GM20000 (cell line): ENCODE measurements at regions not wholly inside any gene's neighbourhood (a gene's known extent, or its start where the extent isn't known, plus 50 kb on each side); places are given as distances from the start of the nearest gene placed in this dataset.

ENCODE experiments used
- DNase-seq: peaks from one replicate; pipeline ENCODE4 v3.0.0; 2012; ENCODE audit warnings: low spot score
- CTCF ChIP-seq: IDR thresholded peaks from 2 replicates; pipeline ENCODE4 v1.5.1; 2012; ENCODE audit warnings: mild to moderate bottlenecking, control low read depth; ENCODE audit errors: extremely low read depth, missing control alignments

DNA sequence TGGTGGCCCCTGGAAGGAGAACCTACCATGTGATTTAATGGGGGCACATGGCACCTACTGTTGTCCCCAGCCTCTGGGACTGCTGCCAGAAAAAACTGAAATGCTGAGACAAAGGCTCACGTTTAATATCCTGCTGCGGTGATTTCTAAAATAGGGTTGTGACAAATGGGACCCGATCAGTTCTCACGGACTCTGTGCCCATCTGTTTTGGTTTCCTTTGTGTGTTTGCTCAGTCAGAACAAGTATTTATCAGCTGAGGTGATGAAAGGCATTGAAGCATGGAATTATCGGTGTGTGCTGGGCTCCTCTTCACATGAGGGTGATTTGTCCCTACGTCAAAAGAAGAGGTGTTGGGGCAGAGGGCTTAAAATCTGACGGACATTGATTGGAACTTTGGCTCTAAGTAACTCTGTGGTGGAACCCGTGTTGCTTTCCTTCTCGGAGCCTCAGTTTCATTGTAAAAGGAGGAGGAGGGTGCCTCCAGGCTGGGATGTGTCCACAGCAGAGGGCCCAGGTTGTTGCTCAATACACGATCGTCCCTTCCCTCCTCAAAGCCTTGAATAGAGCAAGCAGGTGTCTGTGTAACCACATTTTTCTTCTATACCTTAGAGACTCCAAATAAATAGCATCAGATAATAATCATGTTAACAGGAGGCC lies 283.3 kb upstream of the RGMA start:
- no peak for TF ChIP-seq CTCF
- DNase-seq, result no peak

GRCh38 chr15:93366387-93367100 lies 277.5 kb upstream of the RGMA start:
- no peak for TF ChIP-seq CTCF
- no peak for DNase-seq

GRCh38 chr15:93362821-93363220 lies 273.8 kb upstream of the RGMA start:
- no peak for TF ChIP-seq CTCF
- DNase-seq, result no peak

DNA sequence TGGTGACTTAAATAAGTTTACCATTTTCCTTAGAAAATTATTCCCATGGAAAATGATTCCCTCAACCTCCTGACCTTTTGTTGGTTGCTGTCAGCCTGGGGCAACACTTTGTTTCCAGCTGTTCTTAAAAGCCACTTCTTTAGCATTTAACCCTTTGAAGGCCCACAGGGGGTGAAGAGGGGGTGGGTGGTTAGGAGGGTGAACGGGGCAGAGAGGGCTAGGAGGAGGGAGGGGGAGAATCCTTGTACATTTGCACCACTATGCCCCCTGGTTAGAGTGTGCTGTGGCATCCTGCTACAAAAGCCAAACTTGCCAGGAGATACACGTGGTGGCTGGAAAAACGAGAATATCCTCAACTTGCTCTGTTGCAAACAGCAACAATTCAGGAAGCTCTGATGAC lies 273.2 kb upstream of the RGMA start:
- no peak for DNase-seq
- TF ChIP-seq CTCF, result no peak

GRCh38 chr15:93361703-93362102 lies 272.7 kb upstream of the RGMA start:
- no peak for DNase-seq
- no peak for TF ChIP-seq CTCF

DNA sequence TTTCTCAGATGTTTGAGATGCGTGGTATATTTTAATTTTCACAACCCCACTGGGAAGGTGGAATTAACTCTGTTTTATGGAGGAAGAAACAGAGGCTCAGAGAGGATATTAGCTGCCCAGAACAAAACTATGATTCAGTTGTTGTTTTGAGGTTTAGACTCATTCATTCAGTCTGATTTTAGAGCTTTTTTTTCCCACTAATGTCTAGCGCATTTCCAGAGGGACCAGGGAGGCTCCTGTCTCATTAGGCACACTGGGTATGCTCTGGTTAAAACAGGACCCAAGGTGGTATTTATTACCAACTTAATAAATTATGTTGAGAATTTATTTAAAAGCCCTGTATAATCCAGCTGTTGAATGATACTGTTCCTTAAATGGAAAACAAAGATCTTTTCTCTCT lies 272.0 kb upstream of the RGMA start:
- no peak for TF ChIP-seq CTCF

DNA sequence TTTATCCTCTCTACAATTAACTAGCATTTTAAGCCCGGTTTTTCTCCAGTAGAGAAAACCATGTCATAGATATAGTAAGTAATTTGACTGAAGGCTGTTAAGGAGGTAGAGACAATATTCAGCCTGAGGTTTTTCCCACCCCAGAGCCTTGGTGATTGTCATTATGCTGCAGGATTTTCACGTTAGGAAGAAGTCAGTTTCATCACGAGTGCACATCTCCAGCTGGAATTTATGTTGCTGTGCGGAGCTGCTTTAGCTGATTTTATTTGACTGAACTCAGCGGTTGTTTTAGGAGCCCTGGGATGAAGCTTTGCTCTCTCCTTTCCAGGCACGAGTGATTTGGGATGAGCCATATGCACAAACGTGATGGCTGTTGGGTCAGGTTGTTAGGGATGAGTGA lies 271.3 kb upstream of the RGMA start:
- no peak for TF ChIP-seq CTCF
- DNase-seq, result no peak

More for the DNA sequence above, 272.0 kb upstream of the RGMA start:
- DNase-seq, result no peak
